ENCODE measurements at regions not wholly inside any gene's neighbourhood (a gene's known extent, or its start where the extent isn't known, plus 50 kb on each side); places are given as distances from the start of the nearest gene placed in this dataset.

DNA sequence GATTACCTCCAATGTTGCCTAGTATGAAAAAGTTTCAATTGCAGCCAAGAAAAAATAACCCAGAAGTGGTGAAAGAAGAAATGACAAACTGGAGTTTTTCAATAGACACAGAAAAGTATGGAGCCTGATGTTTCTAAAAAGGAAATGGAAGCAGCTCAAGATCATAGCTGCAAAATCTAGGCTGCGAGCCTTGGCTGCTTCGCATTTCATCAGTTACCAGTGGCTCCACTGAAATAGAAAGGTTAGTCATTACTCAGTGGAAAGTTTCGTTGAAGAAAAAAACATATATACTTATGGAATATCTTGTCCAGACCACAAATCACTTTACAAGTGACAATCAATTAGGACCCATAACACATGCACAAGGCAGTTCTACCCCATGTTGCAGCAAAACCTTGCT lies 206.8 kb upstream of the SOX9 start:
- no peak for DNase-seq

DNA sequence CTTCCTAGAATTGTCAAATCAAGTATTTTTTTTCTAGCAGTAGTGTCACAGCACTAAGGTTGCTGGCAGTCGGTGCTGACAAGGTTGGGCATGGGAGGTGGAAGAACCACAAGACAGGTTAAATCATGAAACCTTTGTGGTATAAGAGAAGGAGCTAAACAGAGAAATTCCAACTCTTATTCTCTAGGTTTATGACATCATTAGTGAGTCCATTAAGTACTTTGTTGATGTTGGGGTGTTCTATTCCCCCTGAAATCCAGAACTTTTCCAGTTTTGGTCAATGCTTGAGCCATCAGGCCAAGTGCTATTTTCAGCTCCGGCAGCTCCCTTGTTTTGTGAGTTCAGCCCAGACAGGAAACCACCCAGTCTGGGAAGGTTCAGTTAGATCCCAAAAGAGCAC lies 206.0 kb upstream of the SOX9 start:
- DNase-seq = no peak

DNA sequence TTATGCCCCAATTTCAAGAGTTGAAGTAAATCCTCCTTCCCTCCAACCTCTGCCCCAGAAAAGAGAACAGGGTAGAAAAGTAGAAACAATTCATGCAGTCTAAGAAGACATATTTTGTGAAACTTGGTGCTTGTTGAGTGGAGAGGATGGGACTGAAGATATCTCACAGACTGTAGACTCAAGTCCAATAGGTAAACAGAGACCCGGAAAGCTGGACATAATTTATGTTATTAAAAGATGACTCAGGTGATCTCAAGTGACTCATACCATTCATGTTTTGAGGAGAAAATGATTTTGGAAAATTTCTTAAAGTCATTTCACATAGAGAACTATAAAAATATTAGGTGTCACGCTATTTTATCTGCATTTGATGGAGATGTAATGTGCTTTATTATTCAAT lies 203.1 kb upstream of the SOX9 start:
- no peak for DNase-seq

DNA sequence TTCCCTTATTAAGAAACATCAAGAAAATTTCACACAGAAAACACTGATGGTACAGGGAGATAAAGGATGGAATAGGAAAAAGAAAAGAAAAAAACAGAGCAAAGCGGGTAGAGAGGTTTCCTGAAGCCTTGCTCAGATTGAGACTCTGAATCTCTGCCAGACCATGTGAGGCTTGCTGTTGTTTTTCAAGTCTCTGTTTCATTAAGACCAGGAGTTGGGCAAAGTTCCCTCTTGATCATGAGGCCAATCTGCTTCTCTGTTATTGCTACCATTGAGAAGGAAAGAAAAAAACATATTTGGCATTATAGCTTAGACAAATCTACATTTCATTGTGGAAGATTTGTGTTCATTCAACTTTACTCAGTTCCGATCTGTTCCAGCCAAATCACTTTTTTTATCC lies 201.6 kb upstream of the SOX9 start:
- DNase-seq = no peak

DNA sequence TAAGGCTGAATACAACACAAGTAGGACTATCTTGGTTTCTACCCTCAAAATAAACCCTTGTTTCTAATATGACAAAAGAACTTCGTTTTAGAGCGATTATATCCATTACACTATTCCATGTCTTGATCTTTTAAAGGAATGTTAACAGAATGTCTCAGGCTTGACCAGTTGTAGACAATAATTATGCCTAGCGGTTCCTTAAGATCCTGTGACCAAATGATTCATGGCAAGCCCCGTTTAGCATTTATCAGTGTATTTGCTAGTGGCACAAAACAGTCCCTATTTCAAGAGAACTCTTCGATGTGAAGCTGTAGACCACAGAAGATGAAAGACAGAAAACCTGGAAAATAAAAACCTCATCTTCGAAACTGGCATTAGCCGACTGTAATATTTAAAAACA lies 200.9 kb upstream of the SOX9 start:
- DNase-seq = no peak

DNA sequence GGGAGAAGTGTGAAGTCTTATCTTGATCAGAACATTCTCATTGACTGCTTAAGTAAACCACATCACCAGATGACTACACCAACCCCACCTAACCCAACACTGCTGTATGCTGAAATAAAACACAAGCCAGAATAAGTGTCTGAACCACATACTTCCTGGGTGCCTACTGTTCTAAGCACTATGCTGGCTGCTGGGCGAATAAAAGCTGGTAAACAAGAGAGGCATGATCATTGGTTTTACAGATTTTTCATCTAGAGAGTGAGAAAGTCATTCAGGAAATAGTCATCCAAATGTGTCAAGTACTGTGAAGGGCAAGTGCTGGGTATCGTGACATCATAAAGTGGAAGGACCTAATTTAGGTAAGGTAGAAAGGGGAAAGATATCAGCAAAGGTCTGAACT lies 199.0 kb upstream of the SOX9 start:
- DNase-seq = no peak

DNA sequence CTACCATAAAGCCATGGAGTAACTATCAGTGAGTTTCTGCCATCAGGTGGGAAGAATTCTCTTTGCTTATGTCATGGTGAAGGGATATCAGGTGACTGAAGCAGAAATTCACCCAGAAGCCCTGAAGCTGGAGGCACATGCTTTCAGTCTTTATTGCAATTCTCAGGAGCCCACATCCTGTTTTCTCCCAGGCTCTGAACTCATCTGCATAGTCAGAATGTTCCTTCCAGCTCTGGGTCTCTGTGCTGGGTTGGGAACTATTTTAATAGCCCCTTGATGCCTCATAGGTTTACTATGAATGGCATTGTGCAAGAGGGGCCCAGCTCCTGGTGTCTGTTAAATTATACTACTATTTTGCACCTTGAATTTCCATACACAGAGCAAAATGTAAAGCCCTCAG lies 198.4 kb upstream of the SOX9 start:
- DNase-seq = no peak

DNA sequence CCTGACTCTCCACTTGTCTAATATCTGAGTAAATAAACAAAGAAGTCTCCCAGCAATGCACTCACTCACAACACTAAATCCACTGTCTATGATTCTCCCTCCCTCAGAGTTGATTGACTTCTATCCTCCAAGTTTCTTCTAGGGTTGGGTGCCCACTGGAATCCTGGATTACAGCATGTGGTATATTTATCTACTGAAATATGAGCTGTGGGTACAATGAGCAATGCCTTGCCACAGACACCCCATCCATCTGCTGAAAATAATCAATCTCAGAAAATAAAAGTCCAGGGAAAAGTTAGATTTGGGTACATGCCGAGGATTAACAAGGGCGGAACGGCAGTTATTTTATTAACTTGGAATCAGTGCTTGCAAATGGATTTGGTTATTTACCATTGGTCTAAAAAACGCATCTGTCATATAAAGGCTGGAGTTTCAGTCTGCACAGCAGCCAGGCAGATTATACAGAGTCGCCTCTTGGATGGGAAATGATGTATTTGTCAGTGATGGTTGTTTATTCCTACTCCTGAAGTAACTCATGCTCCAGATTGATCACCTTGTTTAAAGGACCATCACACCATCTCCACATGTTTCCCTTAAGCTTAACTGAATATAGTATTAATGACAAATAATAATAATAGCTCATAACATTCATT lies 193.9 kb upstream of the SOX9 start:
- no peak for DNase-seq

DNA sequence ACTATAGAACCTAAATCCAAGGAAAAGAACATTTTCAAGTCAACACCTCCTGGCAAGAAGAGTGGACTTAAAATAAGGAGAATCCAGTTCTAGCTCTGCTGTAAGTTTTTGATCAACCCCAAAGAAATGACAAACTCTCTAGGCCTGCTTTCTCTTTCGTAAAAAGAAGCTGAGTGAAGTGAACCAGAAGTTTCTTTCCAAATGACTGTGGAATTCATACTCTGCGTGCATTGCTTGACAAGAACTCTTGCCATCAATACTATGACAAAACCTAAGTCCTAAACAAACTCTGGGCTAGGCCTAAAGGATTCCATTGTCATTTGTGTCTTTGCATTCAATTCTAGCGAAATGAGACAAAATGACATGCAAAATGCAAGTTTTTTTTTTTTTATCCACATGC lies 187.5 kb upstream of the SOX9 start:
- DNase-seq = no peak

DNA sequence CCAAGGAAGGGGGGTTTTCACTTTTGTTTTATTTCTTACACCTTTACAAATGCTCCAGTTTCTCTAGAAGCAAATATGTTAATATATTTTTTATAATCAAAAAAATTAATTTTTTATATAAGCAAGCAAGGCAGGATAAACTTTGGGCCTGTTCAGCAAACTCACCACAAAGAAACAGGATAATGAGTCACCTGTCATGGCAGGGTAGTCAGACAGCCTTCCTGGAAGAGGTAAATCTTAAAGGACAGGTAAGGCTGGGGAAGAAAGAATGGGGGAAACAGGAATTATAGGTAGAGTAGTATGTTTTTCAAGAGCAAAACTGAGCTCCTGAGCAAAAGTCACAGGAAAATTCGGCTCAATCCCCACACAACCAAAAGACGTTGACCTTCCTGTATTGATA lies 186.3 kb upstream of the SOX9 start:
- DNase-seq = no peak

DNA sequence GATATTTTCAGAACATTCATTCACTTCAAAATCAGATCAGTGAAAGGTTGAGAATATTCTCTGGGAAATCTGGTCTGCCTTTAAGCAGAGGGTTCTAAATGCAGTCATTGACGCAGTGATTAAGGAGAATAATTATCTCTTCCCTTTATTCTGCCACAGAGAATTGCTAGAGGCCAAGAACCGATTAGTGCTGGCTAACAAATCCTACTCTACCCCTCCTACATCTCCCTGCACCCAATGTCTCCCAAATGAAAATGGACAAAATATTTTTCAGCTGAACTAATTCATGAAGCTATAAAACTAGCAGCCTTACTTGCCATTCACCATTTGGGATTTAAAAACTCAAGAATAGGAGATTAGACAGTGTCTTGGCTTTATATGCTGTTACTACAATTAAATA lies 185.5 kb upstream of the SOX9 start:
- peak; percentile 69 for DNase-seq

DNA sequence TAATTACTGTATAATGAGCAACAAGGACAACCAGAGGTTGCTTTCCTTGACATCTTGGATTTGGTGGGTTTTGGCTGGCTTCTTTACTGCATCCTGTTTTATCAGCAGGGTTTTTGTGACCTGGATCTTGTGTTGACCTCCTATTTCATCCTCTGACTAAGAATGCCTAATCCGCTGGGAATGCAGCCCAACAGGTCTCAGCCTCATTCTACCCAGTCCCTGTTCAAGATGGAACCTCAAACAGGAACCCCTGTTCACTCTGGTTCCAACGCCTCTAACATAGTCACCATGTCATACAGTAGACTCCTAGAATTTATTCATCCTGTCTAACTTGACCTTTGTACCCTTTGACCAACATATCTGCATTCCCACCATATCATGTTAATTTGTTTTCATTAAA lies 183.8 kb upstream of the SOX9 start:
- peak; percentile 22 for DNase-seq

DNA sequence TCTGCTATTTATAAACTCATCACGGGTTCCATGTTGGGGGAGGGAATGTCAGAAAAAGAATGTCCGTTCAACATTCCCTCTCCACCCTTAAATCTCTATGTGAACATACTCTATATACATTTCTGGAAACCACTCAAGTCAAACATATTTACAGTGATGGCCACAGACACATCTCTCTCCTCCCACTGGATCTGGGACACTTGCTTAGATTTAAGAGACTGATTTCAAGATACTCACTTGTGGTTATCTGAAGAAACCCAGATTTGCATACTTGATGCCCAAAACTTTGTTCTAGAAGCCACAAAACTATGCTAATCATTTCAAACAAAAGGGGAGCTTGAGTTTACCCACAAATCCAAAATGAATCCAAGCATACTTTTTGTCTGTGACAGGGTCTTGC lies 182.9 kb upstream of the SOX9 start:
- no peak for DNase-seq

DNA sequence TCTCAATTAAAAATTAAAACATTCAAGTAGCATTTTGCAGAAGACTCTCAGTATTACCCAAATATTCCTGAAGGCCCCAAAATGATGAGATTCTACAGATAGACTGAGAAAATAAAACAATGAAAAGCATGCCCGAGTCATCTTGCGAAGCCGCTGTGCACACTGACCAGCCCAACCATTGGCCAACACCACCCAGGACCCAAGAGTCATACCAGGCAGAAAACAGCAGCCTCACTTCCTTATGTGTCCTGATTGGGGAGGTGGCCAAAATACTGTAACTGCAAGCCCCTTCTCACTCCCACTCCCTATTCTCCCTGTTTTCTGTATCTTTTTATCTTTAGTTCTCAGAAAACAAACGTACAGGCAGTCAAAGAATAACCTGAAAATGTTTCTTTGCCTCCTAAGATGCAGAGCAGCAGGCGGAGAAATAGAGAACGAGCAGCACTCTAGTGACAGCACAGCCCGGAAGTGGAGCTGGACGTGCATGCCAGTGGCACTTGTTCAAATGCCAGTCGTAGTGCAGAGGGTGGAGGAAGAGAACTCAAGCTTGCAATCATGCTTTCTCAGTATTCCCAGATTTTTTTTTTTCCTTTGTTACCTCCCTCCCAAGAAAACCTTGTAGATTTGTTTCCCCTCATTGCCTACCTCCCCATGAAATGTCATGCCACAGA lies 182.3 kb upstream of the SOX9 start:
- no peak for DNase-seq

DNA sequence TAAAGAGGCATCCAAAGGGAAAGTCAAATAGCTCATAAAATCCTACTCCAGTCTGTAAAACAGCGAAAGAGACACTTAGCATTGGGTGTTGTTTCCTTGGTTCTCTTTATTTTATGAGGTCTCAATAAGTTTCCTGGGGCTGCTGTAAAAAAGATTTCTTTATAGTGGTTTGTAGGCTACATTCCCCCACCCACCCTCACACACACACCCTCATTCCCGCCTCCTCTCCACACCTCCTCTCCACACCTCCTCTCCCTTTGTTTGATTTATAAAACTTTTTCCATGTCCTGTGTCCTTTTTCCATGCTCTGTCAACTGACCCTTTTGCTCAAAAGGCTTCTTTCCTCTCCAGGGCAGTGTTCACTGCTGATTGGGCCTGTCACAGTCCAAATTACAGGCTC lies 178.9 kb upstream of the SOX9 start:
- no peak for DNase-seq

DNA sequence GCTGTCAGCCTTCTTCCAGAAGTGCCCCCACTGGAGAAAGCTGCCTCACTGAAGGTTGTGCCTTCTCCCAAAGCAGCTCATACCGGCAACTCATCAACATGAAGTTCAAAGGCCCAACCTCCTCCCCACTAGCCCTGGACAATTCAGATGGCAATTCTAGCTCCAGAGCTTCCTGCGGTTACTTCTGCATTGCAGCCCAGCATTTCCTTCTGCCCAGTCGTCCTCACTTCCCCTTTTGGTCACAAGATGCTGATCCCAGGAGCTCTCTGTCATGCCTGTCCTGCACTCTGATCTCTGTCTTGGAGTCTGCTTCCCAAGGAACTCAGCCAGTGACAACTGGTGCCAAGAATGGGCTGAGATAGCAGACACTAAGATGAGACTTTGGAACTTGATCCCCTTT lies 178.2 kb upstream of the SOX9 start:
- no peak for DNase-seq

DNA sequence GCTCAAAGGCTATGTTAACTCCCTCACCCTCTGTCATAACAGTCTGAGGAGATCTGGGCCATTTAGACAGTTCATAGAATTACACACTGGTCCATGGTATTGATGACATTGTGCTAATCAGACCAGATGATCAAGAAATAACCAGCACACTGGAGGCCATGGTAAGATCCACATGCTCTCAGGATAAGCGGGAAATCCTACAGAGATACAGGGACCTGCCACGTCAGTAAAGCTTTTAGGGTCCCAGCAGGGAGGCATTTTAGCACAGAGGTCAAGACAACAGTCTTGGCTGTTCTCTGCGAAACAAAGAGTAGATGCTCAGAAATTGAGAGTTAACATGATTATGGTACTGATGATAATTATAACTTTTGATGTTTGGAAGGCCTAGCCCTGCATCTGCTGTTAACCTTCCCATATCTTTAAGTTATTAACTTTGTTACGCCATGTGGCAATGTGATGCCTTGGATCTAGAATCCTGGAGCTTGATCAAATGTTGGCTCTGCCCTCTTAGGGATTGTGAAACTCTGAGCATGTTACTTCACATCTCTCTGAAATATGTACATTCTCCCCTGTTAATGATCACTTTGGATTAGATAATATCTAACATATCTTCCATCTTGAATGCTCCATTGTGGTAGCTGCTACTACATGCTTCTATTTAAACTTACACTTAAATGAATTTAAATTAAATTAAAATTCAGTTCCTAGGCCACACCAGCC lies 172.0 kb upstream of the SOX9 start:
- no peak for DNase-seq

DNA sequence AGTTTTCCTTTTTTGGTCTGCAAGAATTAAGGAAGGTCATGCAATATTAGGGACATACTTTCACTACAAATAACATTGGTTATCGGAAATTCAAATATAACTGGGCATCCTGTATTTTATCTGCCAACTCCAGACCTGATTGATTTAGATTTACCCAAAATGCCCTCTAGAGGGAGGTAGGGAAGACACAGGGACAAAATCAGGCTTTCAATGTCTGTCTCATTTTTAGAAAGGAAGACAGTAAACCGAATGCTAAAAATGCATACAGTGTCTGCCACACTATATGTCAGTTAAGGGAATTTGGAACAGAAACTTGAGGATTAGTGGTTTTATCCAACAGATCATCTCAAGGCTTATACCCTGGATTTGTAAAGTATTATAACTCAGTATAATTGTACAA lies 161.7 kb upstream of the SOX9 start:
- DNase-seq = peak; percentile 5

DNA sequence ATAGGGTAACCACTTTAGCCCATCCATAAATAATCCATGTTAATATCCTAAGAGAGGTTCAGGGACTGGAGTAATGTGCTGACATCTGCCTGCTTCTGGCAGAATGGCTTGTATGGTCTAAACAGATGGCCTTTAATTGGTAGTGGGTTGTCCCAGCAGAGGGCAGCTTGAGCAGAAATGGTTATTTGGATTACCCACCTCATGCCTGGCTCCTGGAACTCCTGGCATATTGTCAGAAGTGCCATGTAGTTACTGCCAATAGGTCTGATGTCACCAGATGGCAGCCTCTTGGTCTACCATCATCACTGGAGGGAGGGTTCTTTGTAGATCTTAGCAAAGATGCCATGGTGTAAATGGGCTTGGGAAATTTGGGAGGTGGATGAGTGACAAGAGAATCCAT lies 157.5 kb upstream of the SOX9 start:
- no peak for DNase-seq

DNA sequence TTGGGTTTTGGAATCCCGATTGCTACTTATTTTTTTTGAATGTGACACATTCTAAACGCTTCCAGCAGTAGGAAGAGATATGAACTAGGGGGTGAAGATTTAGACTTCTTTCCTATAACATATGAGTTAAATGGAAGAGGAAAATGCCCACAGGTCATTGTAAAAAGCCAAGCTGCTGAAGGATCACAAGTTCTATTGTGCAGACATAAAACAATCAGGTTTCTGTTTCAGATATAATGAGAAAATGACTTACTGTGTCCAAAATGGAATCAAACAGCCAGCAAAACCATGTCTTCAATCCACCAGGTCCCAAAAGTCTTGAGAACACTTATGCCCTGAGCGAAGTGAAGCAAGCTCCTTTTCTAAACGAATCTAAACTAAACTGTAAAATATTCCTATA lies 157.0 kb upstream of the SOX9 start:
- no peak for DNase-seq

DNA sequence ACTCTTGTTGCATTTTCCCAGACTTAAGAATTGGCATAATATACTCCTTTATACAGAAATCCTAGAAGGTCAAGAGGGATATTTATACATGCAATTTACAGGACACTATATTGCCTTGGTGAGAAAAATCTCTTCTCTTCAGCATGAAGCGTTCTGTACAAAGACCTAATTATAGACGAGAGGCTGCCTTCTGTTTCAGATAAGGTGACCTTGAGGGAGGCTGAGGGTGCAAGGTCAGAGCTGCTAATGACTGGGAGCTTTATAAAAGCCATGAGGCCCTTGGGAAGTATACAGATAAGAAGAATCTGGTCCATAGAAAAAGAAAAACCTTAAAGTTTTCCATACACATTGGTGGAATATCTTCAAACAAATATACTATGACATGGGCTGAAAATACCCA lies 156.3 kb upstream of the SOX9 start:
- DNase-seq = no peak

DNA sequence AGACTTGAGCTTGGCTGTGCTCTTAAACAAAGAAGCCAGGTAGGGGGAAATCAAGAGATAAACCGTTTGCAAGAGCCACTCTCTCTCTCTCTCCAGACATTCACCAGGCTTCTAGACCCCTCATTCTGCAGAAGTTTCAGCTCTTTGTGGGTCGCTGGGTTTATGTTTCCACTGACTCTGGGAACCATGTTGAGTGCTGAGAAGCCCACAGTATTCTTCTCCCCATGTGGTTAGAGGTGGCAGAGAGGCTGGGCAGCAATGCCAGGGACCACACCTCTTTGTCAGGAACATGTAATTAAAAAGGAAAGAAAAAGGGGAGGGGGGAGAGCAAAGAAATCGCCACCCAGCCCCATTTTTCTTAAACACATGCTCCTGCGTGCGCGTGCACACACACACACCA lies 154.8 kb upstream of the SOX9 start:
- DNase-seq = no peak

DNA sequence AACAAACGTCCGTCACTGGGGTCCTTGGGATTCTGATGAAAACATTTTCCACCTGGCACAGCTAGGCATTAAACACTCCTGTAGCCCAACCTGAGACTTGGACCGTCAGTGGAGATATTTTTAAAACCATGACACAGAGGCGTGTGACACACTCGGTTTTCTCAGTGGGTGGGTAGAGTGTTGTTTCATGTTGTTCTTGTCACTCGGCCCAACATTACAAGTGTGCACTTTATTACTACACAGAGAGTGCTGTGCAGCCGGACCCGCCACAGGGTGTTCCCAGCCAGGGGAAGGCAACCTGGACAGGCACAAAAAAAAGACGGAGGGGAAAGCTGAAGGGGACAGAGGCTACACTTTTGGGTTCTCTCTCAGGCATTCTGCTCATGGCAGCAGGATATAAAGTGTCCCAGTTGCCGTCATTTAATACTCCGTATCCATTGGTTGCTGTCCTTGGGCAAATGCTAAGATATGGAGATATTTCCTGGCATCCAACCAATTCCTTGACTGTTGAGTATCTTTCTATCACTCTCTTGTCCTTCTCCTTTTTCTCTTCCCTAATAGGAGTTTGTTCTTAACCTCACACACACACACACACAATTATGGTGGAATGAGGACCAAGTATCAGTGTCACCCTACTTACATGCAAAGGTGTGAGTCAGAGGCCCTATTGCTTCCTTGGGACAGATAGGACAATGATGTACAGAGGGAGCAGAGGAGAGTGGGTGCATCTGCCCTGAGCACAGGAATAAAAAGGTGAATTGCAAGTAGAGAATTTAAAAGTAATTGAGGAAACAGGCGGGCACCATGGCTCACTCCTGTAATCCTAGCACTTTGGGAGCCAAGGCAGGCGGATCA lies 154.1 kb upstream of the SOX9 start:
- DNase-seq = no peak

DNA sequence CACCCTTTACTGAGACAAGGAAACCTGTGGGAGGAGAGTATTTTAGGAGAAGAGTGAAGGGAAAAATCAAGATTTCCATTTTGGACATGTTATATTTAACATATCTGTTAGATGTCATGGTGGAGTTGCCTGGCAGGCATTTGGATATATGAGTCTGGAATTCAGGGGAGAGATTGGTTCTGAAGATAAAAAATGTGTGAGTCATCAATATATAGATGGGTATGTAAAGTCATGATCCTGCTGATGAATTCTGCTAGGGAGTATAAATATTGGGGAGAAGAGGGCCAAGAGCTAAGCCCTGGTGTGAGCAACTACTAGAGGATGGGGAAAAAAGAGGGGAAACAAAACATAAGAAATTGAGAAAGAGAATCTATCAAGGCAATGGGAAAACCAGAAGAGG lies 151.3 kb upstream of the SOX9 start:
- no peak for DNase-seq
